ENCODE measurements at regions not wholly inside any gene's neighbourhood (a gene's known extent, or its start where the extent isn't known, plus 50 kb on each side); places are given as distances from the start of the nearest gene placed in this dataset.

DNA sequence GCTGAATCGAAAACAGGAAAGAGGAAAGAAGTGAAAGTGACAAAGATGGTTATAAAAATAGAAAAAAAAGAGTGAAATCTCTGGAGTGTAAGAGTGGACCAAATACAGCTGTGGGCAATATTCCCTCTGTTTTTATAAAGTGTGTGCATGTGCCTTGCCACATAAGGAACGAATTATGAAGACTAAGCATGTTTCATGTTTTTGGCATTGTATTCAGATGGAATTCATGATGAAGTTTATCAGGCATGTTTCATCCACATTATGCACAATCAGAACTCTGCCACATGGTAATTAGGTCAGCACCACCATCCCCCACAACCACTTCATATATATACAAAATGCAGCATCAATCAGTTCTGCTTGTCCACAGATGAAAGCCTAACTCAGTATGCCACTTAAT, 348.0 kb downstream of the ZNF608 start:
- H3K79me1 ChIP-seq (ENCODE audit: low read depth, low read length) = no peaks in the 10 kb centered on the region
- H2BK120ac ChIP-seq (replicated peaks; ENCODE audit: low read depth, low read length) = no peak overlapping the region
- FAIRE-seq (no peak), DNase-seq (ENCODE audit: low read depth in 1 of 2, low spot score in 2 of 2) (no peak)
- POLR2A ChIA-PET (ENCODE audit: partially characterized antibody) = no interaction called here
- no peak overlapping the region for H3K56ac ChIP-seq (replicated peaks; ENCODE audit: insufficient read length, low read depth, low read length)
- no peak overlapping the region for H2BK20ac ChIP-seq (ENCODE audit: low read length)
- H4K20me1 ChIP-seq (replicated peaks in 1 of 2; ENCODE audit: control insufficient read depth in 1 of 2, insufficient read depth in 2 of 2, low read length in 2 of 2) = no peaks in the 10 kb centered on the region
- no peak overlapping the region for H4K8ac ChIP-seq (ENCODE audit: extremely low read depth, insufficient read depth, low read length)
- no peaks in the 10 kb centered on the region for H3K36me3 ChIP-seq (ENCODE audit: control insufficient read depth in 2 of 4, insufficient read depth in 4 of 4, low read length in 3 of 4)
- H4K91ac ChIP-seq (replicated peaks; ENCODE audit: insufficient read length, low read length) = no peak overlapping the region
- no peak overlapping the region for H3K14ac ChIP-seq (ENCODE audit: insufficient read length)
- H3K27me3 ChIP-seq (replicated peaks in 1 of 4; ENCODE audit: control insufficient read depth in 3 of 4, extremely low read depth in 1 of 4, insufficient read depth in 3 of 4, low read length in 3 of 4) = no peaks in the 10 kb centered on the region
- H2AFZ ChIP-seq (ENCODE audit: low read length) = no peak overlapping the region
- H3K4me2 ChIP-seq (ENCODE audit: insufficient read depth in 1 of 2, low read depth in 2 of 2, low read length in 2 of 2) = no peak overlapping the region
- no peaks in the 10 kb centered on the region for H3K9me3 ChIP-seq (ENCODE audit: insufficient read depth in 2 of 2, low read depth in 1 of 2, low read length in 1 of 2)
- no peak overlapping the region for H2AK5ac ChIP-seq (ENCODE audit: low read depth, low read length)
- 89% methylated on average over 2 of the region's 2 CpGs; no CpG with 5 or more reads in 1 of the 2 experiments for WGBS, 2 experiments (ENCODE audit: extremely low coverage in 1 of 2, insufficient coverage in 1 of 2, insufficient read length in 1 of 2, insufficient replicate concordance in 2 of 2, low coverage in 1 of 2, low lambda C conversion rate in 2 of 2, missing lambda C conversion rate in 1 of 2)
- H4K5ac ChIP-seq (ENCODE audit: insufficient read length, low read depth, low read length) = no peak overlapping the region
- no peak overlapping the region for H3K9ac ChIP-seq (replicated peaks in 1 of 4; ENCODE audit: extremely low read depth in 1 of 4, low read depth in 3 of 4, low read length in 3 of 4)
- H3K18ac ChIP-seq (ENCODE audit: extremely low read depth, low read length) = no peak overlapping the region
- no peak overlapping the region for H3K4ac ChIP-seq (replicated peaks; ENCODE audit: insufficient read length, low read depth, low read length)
- no peaks in the 10 kb centered on the region for H3K23me2 ChIP-seq (ENCODE audit: low read depth, low read length)
- H3K4me3 ChIP-seq (ENCODE audit: extremely low read depth in 1 of 4, insufficient read depth in 2 of 4, low read depth in 3 of 4, low read length in 4 of 4) = no peak overlapping the region
- H2BK15ac ChIP-seq (ENCODE audit: low read length) = no peak overlapping the region
- H3K4me1 ChIP-seq (replicated peaks in 1 of 4; ENCODE audit: control insufficient read depth in 3 of 4, insufficient read depth in 4 of 4, low read length in 3 of 4) = peaks cover 0 to 3% (median 1%) of the 10 kb centered on the region in 4 experiments; a peak in 3 of 7 replicates
- no peak overlapping the region for H3K23ac ChIP-seq (ENCODE audit: insufficient read length)
- H3K27ac ChIP-seq (ENCODE audit: low read depth, low read length) = no peak overlapping the region
- CTCF ChIA-PET (ENCODE audit: partially characterized antibody) = no interaction called here
- no peak overlapping the region for H2BK12ac ChIP-seq (ENCODE audit: low read depth, low read length)
- H2BK5ac ChIP-seq (ENCODE audit: low read depth, low read length) = no peak overlapping the region
- no peaks in the 10 kb centered on the region for H3K79me2 ChIP-seq (ENCODE audit: control insufficient read depth in 1 of 2, insufficient read depth in 2 of 2, low read length in 2 of 2)
- TF ChIP-seq PHF8 (conservative IDR thresholded peaks at IDR 0.05; ENCODE audit: low read depth, low read length) (no peak), CHD1 (IDR thresholded peaks at IDR 0.05; ENCODE audit: low read depth, low read length) (no peak), MAFK (IDR thresholded peaks at IDR 0.05; ENCODE audit: low read depth, low read length) (no peak), SUZ12 (IDR thresholded peaks at IDR 0.05; ENCODE audit: low read length) (no peak), GTF2F1 (IDR thresholded peaks at IDR 0.05; ENCODE audit: borderline replicate concordance, low read depth, low read length) (no peak), HDAC2 (IDR thresholded peaks at IDR 0.05; ENCODE audit: borderline replicate concordance in 1 of 2, low read depth in 2 of 2, low read length in 2 of 2) (no peak), SP4 (IDR thresholded peaks at IDR 0.05; ENCODE audit: low read length) (no peak), TBP (IDR thresholded peaks at IDR 0.05; ENCODE audit: low read depth, low read length) (no peak), KDM1A (IDR thresholded peaks at IDR 0.05; ENCODE audit: borderline replicate concordance, low read length) (no peak), RXRA (IDR thresholded peaks at IDR 0.05; ENCODE audit: insufficient read depth, low read depth, low read length) (no peak), POLR2AphosphoS5 (IDR thresholded peaks at IDR 0.05; ENCODE audit: low read depth, low read length) (no peak), HDAC6 (IDR thresholded peaks at IDR 0.05; ENCODE audit: low read depth, low read length) (no peak), TAF1 (IDR thresholded peaks at IDR 0.05; ENCODE audit: low read depth, low read length) (no peak), CHD2 (IDR thresholded peaks at IDR 0.05; ENCODE audit: low read length) (no peak)

All from H1 (cell line).